GM12865 (cell line): ENCODE measurements at regions not wholly inside any gene's neighbourhood (a gene's known extent, or its start where the extent isn't known, plus 50 kb on each side); places are given as distances from the start of the nearest gene placed in this dataset.
"Not testable (repeated sequence)": the region's sequence is repeated elsewhere in the genome, so short reads cannot be mapped to it uniquely, and the experiment has no call there.

Experiments
- DNase-seq: peaks from one replicate; pipeline ENCODE4 v3.0.0; 2010; ENCODE audit warnings: low read depth
- H3K4me3 ChIP-seq: 2 replicates; pipeline ENCODE4 v1.5.1; 2011; ENCODE audit warnings: mild to moderate bottlenecking, low read depth, low read length, control low read depth
- TF ChIP-seq, protein P1 (sequence below): IDR thresholded peaks from 2 replicates; pipeline ENCODE4 v1.5.1; 2011; ENCODE audit warnings: low read length, control low read depth, low read depth, inconsistent platforms; ENCODE audit not compliant: insufficient read depth; ENCODE audit errors: missing control alignments

DNA sequence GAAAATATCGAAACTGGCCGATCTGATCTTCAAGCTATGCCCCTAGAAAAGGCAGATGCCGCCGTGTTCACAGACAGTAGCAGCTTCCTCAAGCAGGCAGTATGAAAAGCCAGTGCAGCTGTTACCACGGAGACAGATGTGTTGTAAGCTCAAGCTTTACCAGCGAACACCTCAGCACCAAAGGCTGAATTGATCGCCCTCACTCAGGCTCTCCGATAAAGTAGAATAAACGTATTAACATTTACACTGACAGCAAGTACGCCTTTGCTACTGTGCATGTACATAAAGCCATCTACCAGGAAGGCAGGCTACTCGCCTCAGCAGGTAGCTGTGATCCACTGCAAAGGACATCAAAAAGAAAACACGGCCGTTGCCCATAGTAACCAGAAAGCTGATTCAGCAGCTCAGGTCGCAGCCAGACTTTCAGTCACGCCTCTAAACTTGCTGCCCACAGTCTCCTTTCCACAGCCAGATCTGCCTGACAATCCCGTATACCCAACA, 122.8 kb upstream of the DEFB108B start:
- DNase-seq, result peak; percentile 38

DNA sequence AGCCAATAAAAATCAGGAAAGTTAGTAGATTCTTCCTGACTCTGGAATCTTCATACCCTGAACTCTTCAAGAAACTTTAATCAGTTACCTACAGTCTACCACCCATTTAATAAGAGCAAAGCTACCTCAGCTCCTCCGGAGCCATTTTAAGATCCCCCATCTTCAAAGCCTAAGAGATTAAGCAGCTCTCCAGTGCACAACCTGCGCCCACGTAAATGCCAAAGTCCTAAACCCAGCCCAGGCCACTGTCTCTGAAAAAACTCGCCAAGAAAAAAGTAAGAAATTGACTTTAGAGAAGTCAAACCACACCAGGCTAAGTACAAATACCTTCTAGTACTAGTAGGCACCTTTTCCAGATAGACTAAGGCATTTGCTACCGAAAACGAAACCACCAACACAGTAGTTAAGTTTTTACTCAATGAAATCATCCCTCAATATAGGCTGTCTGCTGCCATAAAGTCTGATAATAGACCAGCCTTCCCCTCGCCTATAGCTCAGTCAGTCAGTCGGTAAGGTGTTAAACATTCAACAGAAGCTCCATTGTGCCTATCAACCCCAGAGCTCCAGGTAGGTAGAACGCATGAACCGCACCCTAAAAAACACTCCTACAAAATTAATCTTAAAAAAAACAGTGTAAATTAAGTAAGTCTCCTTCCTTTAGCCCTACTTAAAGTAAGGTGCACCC, 122.2 kb upstream of the DEFB108B start:
- peak; percentile 26 for DNase-seq
- H3K4me3 ChIP-seq, result not testable (repeated sequence)

More for the DNA sequence above, 122.8 kb upstream of the DEFB108B start:
- H3K4me3 ChIP-seq, result not testable (repeated sequence)

GRCh38 chr11:71712350-71712749, 120.7 kb upstream of the DEFB108B start:
- DNase-seq, result not testable (repeated sequence)

DNA sequence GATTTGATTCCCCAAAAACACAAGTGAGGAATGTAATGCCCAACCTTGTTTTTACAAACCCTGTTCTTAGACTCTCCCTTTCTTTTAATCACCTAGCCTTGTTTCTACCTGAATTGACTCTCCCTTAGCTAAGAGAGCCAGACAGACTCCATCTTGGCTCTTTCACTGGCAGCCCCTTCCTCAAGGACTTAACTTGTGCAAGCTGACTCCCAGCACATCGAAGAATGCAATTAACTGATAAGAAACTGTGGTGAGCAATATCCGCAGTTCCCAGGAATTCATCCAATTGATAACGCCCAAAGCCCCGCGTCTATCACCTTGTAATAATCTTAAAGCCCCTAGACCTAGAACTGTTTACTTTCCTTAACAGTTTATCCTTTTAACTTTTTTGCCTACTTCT, 120.2 kb upstream of the DEFB108B start:
- DNase-seq, H3K4me3 ChIP-seq: not testable (repeated sequence)

More at GRCh38 chr11:71712350-71712749, 120.7 kb upstream of the DEFB108B start:
- not testable (repeated sequence) for H3K4me3 ChIP-seq

DNA sequence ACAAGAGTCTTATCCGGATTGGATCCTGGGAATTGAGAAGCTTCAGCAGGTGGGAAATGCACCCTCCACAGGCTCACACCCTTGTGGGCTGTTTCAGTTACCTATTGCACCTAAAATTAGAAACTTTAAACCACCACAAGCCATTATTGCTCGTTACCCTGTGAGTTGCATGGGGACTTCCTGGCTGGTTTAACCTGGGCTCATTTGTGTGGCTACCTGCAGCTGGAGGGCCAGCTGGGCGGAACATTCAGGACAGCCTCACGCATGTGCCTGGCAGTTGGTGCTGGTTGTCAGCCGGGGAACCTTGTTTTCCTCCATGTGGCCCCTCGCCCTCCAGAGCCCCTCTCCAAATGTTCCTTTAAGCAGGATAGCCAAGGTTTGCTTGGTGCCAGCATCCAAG, 118.5 kb upstream of the DEFB108B start:
- DNase-seq, result peak; percentile 50

GRCh38 chr11:71721840-71722239, 111.2 kb upstream of the DEFB108B start:
- H3K4me3 ChIP-seq, DNase-seq: not testable (repeated sequence)

More for the DNA sequence above, 118.5 kb upstream of the DEFB108B start:
- H3K4me3 ChIP-seq, result not testable (repeated sequence)

DNA sequence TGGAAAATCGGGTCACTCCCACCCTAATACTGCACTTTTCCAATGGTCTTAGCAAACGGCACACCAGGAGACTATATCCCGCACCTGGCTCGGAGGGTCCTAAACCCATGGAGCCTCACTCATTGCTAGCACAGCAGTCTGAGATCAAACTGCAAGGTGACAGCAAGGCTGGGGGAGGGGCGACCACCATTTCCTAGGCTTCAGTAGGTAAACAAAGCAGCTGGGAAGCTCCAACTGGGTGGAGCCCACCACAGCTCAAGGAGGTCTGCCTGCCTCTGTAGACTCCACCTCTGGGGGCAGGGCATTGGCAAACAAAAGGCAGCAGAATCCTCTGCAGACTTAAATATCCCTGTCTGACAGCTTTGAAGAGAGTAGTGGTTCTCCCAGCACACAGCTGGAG, 109.0 kb upstream of the DEFB108B start:
- not testable (repeated sequence) for DNase-seq, H3K4me3 ChIP-seq

GRCh38 chr11:71730748-71731147, 102.3 kb upstream of the DEFB108B start:
- not testable (repeated sequence) for H3K4me3 ChIP-seq, DNase-seq

DNA sequence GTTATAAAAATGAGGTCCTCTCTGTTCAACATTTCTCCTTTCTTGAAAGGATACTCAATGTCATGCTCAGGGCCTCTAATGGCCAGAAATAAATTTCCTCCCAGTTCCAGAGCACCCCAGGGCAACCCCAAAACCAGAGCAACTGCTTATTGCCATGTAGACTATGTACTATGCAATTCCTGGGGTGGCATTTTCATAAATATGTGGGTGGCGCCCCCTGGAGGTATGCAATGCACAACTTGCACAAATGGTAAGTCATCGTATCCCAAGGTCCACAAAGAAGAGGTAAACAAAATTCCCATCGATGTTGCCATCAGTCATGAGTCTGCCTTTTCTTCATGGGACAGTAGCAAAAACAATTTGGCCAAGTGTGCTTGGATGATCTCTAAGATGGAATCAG, 98.6 kb upstream of the DEFB108B start:
- TF ChIP-seq, protein P1, sequence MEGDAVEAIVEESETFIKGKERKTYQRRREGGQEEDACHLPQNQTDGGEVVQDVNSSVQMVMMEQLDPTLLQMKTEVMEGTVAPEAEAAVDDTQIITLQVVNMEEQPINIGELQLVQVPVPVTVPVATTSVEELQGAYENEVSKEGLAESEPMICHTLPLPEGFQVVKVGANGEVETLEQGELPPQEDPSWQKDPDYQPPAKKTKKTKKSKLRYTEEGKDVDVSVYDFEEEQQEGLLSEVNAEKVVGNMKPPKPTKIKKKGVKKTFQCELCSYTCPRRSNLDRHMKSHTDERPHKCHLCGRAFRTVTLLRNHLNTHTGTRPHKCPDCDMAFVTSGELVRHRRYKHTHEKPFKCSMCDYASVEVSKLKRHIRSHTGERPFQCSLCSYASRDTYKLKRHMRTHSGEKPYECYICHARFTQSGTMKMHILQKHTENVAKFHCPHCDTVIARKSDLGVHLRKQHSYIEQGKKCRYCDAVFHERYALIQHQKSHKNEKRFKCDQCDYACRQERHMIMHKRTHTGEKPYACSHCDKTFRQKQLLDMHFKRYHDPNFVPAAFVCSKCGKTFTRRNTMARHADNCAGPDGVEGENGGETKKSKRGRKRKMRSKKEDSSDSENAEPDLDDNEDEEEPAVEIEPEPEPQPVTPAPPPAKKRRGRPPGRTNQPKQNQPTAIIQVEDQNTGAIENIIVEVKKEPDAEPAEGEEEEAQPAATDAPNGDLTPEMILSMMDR, result peak; percentile 10
- not testable (repeated sequence) for DNase-seq, H3K4me3 ChIP-seq

GRCh38 chr11:71738317-71738716, 94.7 kb upstream of the DEFB108B start:
- not testable (repeated sequence) for DNase-seq, H3K4me3 ChIP-seq

DNA sequence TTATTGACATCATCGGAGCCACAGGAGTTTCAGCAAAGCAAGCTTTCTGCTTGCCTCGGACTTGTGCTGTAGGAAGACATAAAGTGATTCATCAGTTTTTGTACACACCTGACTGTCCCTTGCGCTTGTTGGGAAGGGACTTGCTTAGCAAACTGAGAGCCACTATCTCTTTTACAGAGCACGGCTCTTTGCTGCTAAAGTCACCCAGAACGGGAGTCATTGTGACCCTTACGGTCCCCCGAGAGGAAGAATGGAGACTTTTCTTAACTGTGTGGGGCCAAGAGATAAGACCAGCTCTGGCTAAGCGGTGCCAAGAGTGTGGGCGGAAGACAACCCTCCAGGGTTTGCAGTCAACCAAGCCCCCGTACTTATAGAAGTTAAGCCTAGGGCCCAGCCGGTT, 89.6 kb upstream of the DEFB108B start:
- not testable (repeated sequence) for H3K4me3 ChIP-seq, DNase-seq

DNA sequence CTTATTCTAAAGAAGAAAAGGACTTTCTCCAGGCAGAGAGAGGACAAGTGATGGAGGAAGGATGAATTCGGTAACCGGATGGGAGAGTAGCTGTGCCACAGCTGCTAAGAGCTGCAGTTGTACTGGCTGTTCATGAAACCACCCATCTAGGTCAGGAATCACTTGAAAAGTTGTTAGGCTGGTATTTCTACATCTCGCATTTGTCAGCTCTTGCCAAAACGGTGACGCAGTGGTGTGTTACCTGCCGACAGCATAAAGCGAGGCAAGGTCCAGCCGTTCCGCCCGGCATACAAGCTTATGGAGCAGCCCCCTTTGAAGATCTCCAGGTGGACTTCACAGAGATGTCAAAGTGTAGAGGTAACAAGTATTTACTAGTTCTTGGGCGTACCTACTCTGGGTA, 87.3 kb upstream of the DEFB108B start:
- not testable (repeated sequence) for DNase-seq, H3K4me3 ChIP-seq

DNA sequence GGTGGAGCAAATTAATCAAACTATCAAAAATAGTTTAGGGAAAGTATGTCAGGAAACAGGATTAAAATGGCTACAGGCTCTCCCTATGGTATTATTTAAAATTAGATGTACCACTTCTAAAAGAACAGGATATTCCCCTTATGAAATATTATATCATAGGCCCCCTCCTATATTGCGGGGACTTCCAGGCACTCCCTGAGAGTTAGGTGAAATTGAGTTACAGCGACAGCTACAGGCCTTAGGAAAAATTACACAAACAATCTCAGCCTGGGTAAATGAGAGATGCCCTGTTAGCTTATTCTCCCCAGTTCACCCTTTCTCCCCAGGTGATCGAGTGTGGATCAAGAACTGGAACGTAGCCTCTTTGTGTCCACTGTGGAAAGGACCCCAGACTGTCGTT, 86.7 kb upstream of the DEFB108B start:
- not testable (repeated sequence) for DNase-seq

DNA sequence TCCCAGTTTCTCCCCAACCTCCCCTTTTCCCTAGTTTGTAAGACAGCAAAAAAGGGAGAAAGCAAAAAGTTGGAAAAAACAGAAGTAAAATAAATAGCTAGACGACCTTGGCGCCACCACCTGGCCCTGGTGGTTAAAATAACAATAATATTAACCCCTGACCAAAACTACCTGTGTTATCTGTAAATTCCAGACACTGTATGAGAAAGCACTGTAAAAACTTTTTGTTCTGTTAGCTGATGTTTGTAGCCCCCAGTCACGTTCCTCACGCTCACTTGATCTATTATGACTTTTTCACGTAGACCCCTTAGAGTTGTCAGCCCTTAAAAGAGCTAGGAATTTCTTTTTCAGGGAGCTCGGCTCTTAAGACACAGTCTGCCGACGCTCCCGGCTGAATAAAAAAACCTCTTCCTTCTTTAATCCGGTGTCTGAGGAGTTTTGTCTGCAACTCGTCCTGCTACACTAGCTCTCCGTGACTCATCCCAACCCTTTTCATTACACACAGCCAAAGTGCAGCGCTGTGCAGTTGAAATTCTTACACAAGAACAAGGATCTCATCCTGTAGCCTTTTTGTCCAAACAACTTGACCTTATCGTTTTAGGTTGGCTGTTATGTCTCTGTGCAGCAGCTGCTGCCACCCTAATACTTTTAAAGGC, 83.9 kb upstream of the DEFB108B start:
- DNase-seq, H3K4me3 ChIP-seq: not testable (repeated sequence)

More for the DNA sequence above, 86.7 kb upstream of the DEFB108B start:
- H3K4me3 ChIP-seq, result not testable (repeated sequence)

- not testable (repeated sequence) for H3K4me3 ChIP-seq, DNase-seq
Observed at GRCh38 chr11:71750908-71751307, 82.1 kb upstream of the DEFB108B start.

- H3K4me3 ChIP-seq, DNase-seq: not testable (repeated sequence)
Observed at GRCh38 chr11:71764695-71765491, 68.1 kb upstream of the DEFB108B start.

GRCh38 chr11:71767016-71767415, 66.0 kb upstream of the DEFB108B start:
- not testable (repeated sequence) for DNase-seq, H3K4me3 ChIP-seq

DNA sequence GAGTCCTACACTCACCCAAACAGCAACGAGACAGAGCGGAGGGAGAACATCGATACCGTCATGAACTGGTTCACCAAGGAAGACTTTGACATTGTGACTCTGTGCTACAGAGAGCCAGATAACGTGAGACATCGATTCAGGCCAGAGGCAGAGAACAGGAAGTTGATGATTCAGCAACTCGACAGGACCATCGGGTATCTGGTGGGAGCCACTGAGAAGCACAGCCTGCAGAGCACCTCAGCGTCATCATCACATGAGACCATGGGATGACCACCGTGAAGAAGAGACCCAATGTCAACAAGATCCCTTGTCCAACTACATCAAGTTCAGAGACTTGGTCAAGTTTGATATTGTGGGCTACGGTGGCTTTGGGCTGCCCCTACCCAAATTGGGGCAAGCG, 60.8 kb upstream of the DEFB108B start:
- DNase-seq, H3K4me3 ChIP-seq: not testable (repeated sequence)
